Thyroid gland (tissue), 4 donors: ENCODE measurements at regions not wholly inside any gene's neighbourhood (a gene's known extent, or its start where the extent isn't known, plus 50 kb on each side); places are given as distances from the start of the nearest gene placed in this dataset.

Experiments
- POLR2A ChIP-seq, 2 donors: fragments of 450-650 bp; IDR thresholded peaks; one replicate each; pipeline ENCODE4 v1.6.1; 2017; ENCODE audit warnings: antibody characterized with exemption in 2 of 2, mild to moderate bottlenecking in 2 of 2, moderate library complexity in 1 of 2
- TF ChIP-seq, protein P1 (sequence below), 6 experiments: fragments of 200-600 bp in 3 of 6; fragments of 450-650 bp in 3 of 6; sonication (generic) in 3 of 6; IDR thresholded peaks; one replicate each; pipeline ENCODE4 v1.5.1; 2016 to 2019; ENCODE audit warnings: antibody characterized with exemption in 6 of 6, mild to moderate bottlenecking in 2 of 6, inconsistent platforms in 1 of 6, moderate library complexity in 1 of 6

GRCh38 chr15:31234815-31235214 is 91.8 kb upstream of the KLF13 start:
- TF ChIP-seq, protein P1, sequence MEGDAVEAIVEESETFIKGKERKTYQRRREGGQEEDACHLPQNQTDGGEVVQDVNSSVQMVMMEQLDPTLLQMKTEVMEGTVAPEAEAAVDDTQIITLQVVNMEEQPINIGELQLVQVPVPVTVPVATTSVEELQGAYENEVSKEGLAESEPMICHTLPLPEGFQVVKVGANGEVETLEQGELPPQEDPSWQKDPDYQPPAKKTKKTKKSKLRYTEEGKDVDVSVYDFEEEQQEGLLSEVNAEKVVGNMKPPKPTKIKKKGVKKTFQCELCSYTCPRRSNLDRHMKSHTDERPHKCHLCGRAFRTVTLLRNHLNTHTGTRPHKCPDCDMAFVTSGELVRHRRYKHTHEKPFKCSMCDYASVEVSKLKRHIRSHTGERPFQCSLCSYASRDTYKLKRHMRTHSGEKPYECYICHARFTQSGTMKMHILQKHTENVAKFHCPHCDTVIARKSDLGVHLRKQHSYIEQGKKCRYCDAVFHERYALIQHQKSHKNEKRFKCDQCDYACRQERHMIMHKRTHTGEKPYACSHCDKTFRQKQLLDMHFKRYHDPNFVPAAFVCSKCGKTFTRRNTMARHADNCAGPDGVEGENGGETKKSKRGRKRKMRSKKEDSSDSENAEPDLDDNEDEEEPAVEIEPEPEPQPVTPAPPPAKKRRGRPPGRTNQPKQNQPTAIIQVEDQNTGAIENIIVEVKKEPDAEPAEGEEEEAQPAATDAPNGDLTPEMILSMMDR (IDR thresholded peaks at IDR 0.05) = no peak
- TF ChIP-seq POLR2A (IDR thresholded peaks at IDR 0.05) = no peak
